SU-DHL-6 (cell line): ENCODE measurements at regions not wholly inside any gene's neighbourhood (a gene's known extent, or its start where the extent isn't known, plus 50 kb on each side); places are given as distances from the start of the nearest gene placed in this dataset.

Source experiments
- H2AFZ ChIP-seq: fragments of 200-600 bp; sonication (generic); 2 replicates; pipeline ENCODE4 v1.6.1; 2014; ENCODE audit warnings: low read depth, mild to moderate bottlenecking, moderate library complexity, mixed read lengths, antibody characterized with exemption, low read length; ENCODE audit not compliant: severe bottlenecking
- H3F3A ChIP-seq: fragments of 200-600 bp; shearing (Covaris generic); 2 replicates; pipeline ENCODE4 v1.6.0; 2016; ENCODE audit warnings: antibody characterized with exemption, mild to moderate bottlenecking; ENCODE audit not compliant: insufficient read depth
- H3K27ac ChIP-seq: fragments of 200-600 bp; sonication (generic); 2 replicates; pipeline ENCODE4 v1.5.1; 2016; ENCODE audit warnings: low read depth, mild to moderate bottlenecking, low read length, moderate library complexity, mixed read lengths
- H3K27me3 ChIP-seq: fragments of 200-600 bp; sonication (generic), shearing (Covaris generic); 2 replicates; pipeline ENCODE4 v1.6.0; 2014; ENCODE audit warnings: mild to moderate bottlenecking, low read length
- H3K36me3 ChIP-seq: fragments of 200-600 bp; sonication (generic); 2 replicates; pipeline ENCODE4 v1.6.1; 2014; ENCODE audit warnings: mild to moderate bottlenecking, low read length, mixed read lengths
- H3K4me2 ChIP-seq: fragments of 300-600, 200-600 bp; shearing (Covaris generic), sonication (generic); 2 replicates; pipeline ENCODE4 v1.6.0; 2014; ENCODE audit warnings: low read length, low read depth, mild to moderate bottlenecking; ENCODE audit not compliant: poor library complexity, severe bottlenecking
- H3K4me3 ChIP-seq: fragments of 200-600 bp; sonication (generic); 2 replicates; pipeline ENCODE4 v1.5.1; 2014; ENCODE audit warnings: antibody characterized with exemption, low read length, mild to moderate bottlenecking, mixed read lengths; ENCODE audit not compliant: insufficient read depth, poor library complexity, severe bottlenecking
- H3K79me2 ChIP-seq: fragments of 200-600 bp; sonication (generic); 2 replicates; pipeline ENCODE4 v1.6.1; 2014; ENCODE audit warnings: mild to moderate bottlenecking, low read length, moderate library complexity; ENCODE audit not compliant: insufficient read depth
- H3K9ac ChIP-seq: fragments of 200-600 bp; sonication (generic); 2 replicates; pipeline ENCODE4 v1.7.0; 2014; ENCODE audit warnings: mild to moderate bottlenecking, low read length
- H3K9me2 ChIP-seq: fragments of 200-600 bp; sonication (generic); replicated peaks from 2 replicates; pipeline ENCODE4 v1.6.1; 2014; ENCODE audit warnings: low read length; ENCODE audit not compliant: insufficient read depth
- H3K9me3 ChIP-seq: fragments of 200-600 bp; sonication (generic); 2 replicates; pipeline ENCODE4 v1.6.1; 2014; ENCODE audit warnings: low read length, mixed read lengths; ENCODE audit not compliant: insufficient read depth
- H4K20me1 ChIP-seq: fragments of 200-600 bp; sonication (generic); 2 replicates; pipeline ENCODE4 v1.6.1; 2014; ENCODE audit warnings: low read depth, mild to moderate bottlenecking, antibody characterized with exemption, low read length, moderate library complexity, mixed read lengths
- CTCF ChIP-seq: fragments of 200-600 bp; sonication (generic); IDR thresholded peaks from one replicate; pipeline ENCODE4 v1.5.1; 2017; ENCODE audit warnings: antibody characterized with exemption, mild to moderate bottlenecking, low read length, moderate library complexity; ENCODE audit not compliant: insufficient read depth, poor library complexity, severe bottlenecking
- EZH2phosphoT487 ChIP-seq: fragments of 200-600 bp; sonication (generic), shearing (Covaris generic); conservative IDR thresholded peaks from 2 replicates; pipeline ENCODE4 v1.6.1; 2018; ENCODE audit warnings: mild to moderate bottlenecking, antibody characterized with exemption, low read length, moderate library complexity, mixed read lengths

GRCh38 chr15:62436235-62436634 lies 271.1 kb upstream of the C2CD4B start:
- Histone ChIP-seq H3K9me2 (no peaks in the 10 kb centered on the region), H3K27ac (no peak overlapping the region), H4K20me1 (no peaks in the 10 kb centered on the region), H3K4me3 (no peak overlapping the region), H3K4me2 (no peak overlapping the region), H3K36me3 (no peaks in the 10 kb centered on the region), H3F3A (no peaks in the 10 kb centered on the region), H3K79me2 (no peaks in the 10 kb centered on the region), H2AFZ (no peak overlapping the region), H3K27me3 (no peaks in the 10 kb centered on the region), H3K9me3 (no peaks in the 10 kb centered on the region), H3K9ac (no peak overlapping the region)
- TF ChIP-seq EZH2phosphoT487, result no peak
- no peak for TF ChIP-seq CTCF

GRCh38 chr15:62437753-62438152 lies 272.7 kb upstream of the C2CD4B start:
- no peaks in the 10 kb centered on the region for H4K20me1 ChIP-seq
- H3K79me2 ChIP-seq, result no peaks in the 10 kb centered on the region
- no peak overlapping the region for H3K9ac ChIP-seq
- H3K9me2 ChIP-seq, result no peaks in the 10 kb centered on the region
- no peaks in the 10 kb centered on the region for H3K9me3 ChIP-seq
- H3K4me2 ChIP-seq, result no peak overlapping the region
- no peak overlapping the region for H3K27ac ChIP-seq
- no peaks in the 10 kb centered on the region for H3K36me3 ChIP-seq
- no peaks in the 10 kb centered on the region for H3F3A ChIP-seq
- no peak for TF ChIP-seq EZH2phosphoT487
- TF ChIP-seq CTCF, result no peak
- no peak overlapping the region for H2AFZ ChIP-seq
- no peaks in the 10 kb centered on the region for H3K27me3 ChIP-seq
- H3K4me3 ChIP-seq, result no peak overlapping the region

GRCh38 chr15:62439543-62440016 lies 274.5 kb upstream of the C2CD4B start:
- no peak overlapping the region for H2AFZ ChIP-seq
- no peak overlapping the region for H3K9ac ChIP-seq
- no peaks in the 10 kb centered on the region for H3K27me3 ChIP-seq
- H3K4me2 ChIP-seq, result no peak overlapping the region
- no peaks in the 10 kb centered on the region for H3K79me2 ChIP-seq
- H3K27ac ChIP-seq, result no peak overlapping the region
- TF ChIP-seq CTCF (no peak), EZH2phosphoT487 (no peak)
- H3K9me2 ChIP-seq, result no peaks in the 10 kb centered on the region
- H3K4me3 ChIP-seq, result no peak overlapping the region
- H4K20me1 ChIP-seq, result no peaks in the 10 kb centered on the region
- no peaks in the 10 kb centered on the region for H3K36me3 ChIP-seq
- no peaks in the 10 kb centered on the region for H3F3A ChIP-seq
- H3K9me3 ChIP-seq, result no peaks in the 10 kb centered on the region
